K562 (cell line): ENCODE measurements at regions not wholly inside any gene's neighbourhood (a gene's known extent, or its start where the extent isn't known, plus 50 kb on each side); places are given as distances from the start of the nearest gene placed in this dataset.

Source experiments
- ATAC-seq: fragments of 200-7000 bp; cut with Tn5 transposase; 3 replicates; pipeline ENCODE4 v1.9.1; 2020; ENCODE audit warnings: moderate library complexity
- BruUV-seq: library from RNA; stranded (reverse); fragments of 400-500 nt; replicated peaks from 2 replicates; lab custom pipeline; 2021; lab: Mats Ljungman, UMichigan
- CTCF ChIA-PET: fragments of 300-600 bp; formaldehyde crosslinking; extraction: SDS; loops from one replicate; lab custom pipeline; 2021; ENCODE audit warnings: low intra/inter-chr PET ratio; lab: Yijun Ruan, JAX
- POLR2A ChIA-PET: fragments of 300-600, 350-650 bp; sonication (Branson Sonifier 250); formaldehyde crosslinking; extraction: SDS; loops from one replicate; lab custom pipeline; 2021; ENCODE audit warnings: antibody characterized with exemption, inconsistent platforms; lab: Yijun Ruan, JAX
- DNase-seq, 4 experiments: peaks; one replicate each; pipeline versions ENCODE4 v3.0.0 to v3.0.0-alpha.2; 2011 to 2018; ENCODE audit warnings: low spot score in 3 of 4, mixed read lengths in 3 of 4; ENCODE audit errors: extremely low read depth in 1 of 4
- FAIRE-seq: peaks from 2 replicates; lab custom pipeline; 2011; peaks lifted over from hg19 to GRCh38; lab: Jason Lieb, UNC
- H2AFZ ChIP-seq: 2 replicates; pipeline ENCODE4 v1.6.0; 2011; ENCODE audit warnings: low read depth, low read length, control low read depth, inconsistent platforms
- H3K27ac ChIP-seq: fragments of 200-600 bp; 3 replicates; pipeline ENCODE4 v1.8.0; 2011; ENCODE audit warnings: low read depth, mild to moderate bottlenecking, control low read depth, inconsistent platforms, low read length, moderate library complexity, mixed read lengths; ENCODE audit errors: extremely low read depth
- H3K27me3 ChIP-seq, 2 experiments: fragments of 300-600 bp in 1 of 2; 2 replicates in 1 of 2; 3 replicates in 1 of 2; pipeline versions ENCODE4 v1.6.0 to v1.8.0; 2011; ENCODE audit warnings: inconsistent platforms in 2 of 2, low read length in 2 of 2, mild to moderate bottlenecking in 1 of 2, mixed read lengths in 1 of 2, moderate library complexity in 1 of 2; ENCODE audit not compliant: control insufficient read depth in 2 of 2, insufficient read depth in 2 of 2
- H3K36me3 ChIP-seq: fragments of 300-600 bp; 3 replicates; pipeline ENCODE4 v1.8.0; 2011; ENCODE audit warnings: mild to moderate bottlenecking, low read length, inconsistent platforms; ENCODE audit not compliant: control insufficient read depth, insufficient read depth
- H3K4me1 ChIP-seq, 2 experiments: fragments of 200-600 bp in 1 of 2; replicated peaks in 1 of 2; 2 replicates in 1 of 2; 3 replicates in 1 of 2; pipeline versions ENCODE4 v1.5.1 to v1.8.0; 2011; ENCODE audit warnings: inconsistent platforms in 2 of 2, low read length in 2 of 2, mild to moderate bottlenecking in 1 of 2, mixed read lengths in 1 of 2, moderate library complexity in 1 of 2; ENCODE audit not compliant: control insufficient read depth in 2 of 2, insufficient read depth in 2 of 2
- H3K4me2 ChIP-seq: 2 replicates; pipeline ENCODE4 v1.6.1; 2011; ENCODE audit warnings: low read length, control low read depth, inconsistent platforms, mixed read lengths; ENCODE audit not compliant: insufficient read depth
- H3K4me3 ChIP-seq: fragments of 200-600 bp; sonication (generic), shearing (Covaris generic); 2 replicates; pipeline ENCODE4 v1.5.1; 2016; ENCODE audit warnings: control low read depth, inconsistent platforms
- H3K79me2 ChIP-seq: fragments of 200-600 bp; 3 replicates; pipeline ENCODE4 v1.8.0; 2011; ENCODE audit warnings: low read length, inconsistent platforms; ENCODE audit not compliant: control insufficient read depth, insufficient read depth
- H3K9ac ChIP-seq, 2 experiments: 2 replicates each; pipeline versions ENCODE4 v1.6.0 to v1.6.1; 2011; ENCODE audit warnings: low read depth in 2 of 2, low read length in 2 of 2, control low read depth in 1 of 2, inconsistent platforms in 1 of 2, mild to moderate bottlenecking in 1 of 2, mixed read lengths in 1 of 2; ENCODE audit not compliant: insufficient read depth in 1 of 2
- H3K9me1 ChIP-seq: one replicate; pipeline ENCODE4 v1.6.0; 2011; ENCODE audit warnings: inconsistent platforms, mild to moderate bottlenecking, low read length, moderate library complexity; ENCODE audit not compliant: control insufficient read depth, insufficient read depth
- H3K9me3 ChIP-seq: replicated peaks from 2 replicates; pipeline ENCODE4 v1.5.1; 2011; ENCODE audit warnings: low read depth, low read length, inconsistent platforms; ENCODE audit not compliant: control insufficient read depth, insufficient read depth
- H4K20me1 ChIP-seq: replicated peaks from 2 replicates; pipeline ENCODE4 v1.6.1; 2011; ENCODE audit warnings: low read length, inconsistent platforms, mixed read lengths; ENCODE audit not compliant: control insufficient read depth, insufficient read depth
- CUX1 ChIP-seq: fragments of 200-800 bp; sonication (Bioruptor generic); IDR thresholded peaks from 2 replicates; pipeline ENCODE4 v1.6.1; 2016; ENCODE audit warnings: missing genetic modification characterization, missing compliant biosample characterization
- GTF2E2 ChIP-seq: fragments of 200-800 bp; sonication (Bioruptor generic); IDR thresholded peaks from 2 replicates; pipeline ENCODE4 v1.6.1; 2016; ENCODE audit warnings: missing genetic modification characterization, missing compliant biosample characterization
- GTF2F1 ChIP-seq: IDR thresholded peaks from 2 replicates; pipeline ENCODE4 v1.6.1; 2011; ENCODE audit warnings: low read depth, low read length, improper control_type of control experiment
- KLF16 ChIP-seq: IDR thresholded peaks from 2 replicates; pipeline ENCODE4 v1.6.1; 2016; ENCODE audit warnings: antibody characterized with exemption
- PHB ChIP-seq: fragments of 250-450 bp; sonication (Bioruptor Pico); IDR thresholded peaks from 2 replicates; pipeline ENCODE4 v1.5.0; 2021
- SP1 ChIP-seq: sonication (generic); formaldehyde crosslinking; IDR thresholded peaks from 2 replicates; pipeline ENCODE4 v1.8.1; 2022; ENCODE audit warnings: mild to moderate bottlenecking, missing genetic modification reagents
- TFE3 ChIP-seq: fragments of 450-650 bp; formaldehyde crosslinking; IDR thresholded peaks from 2 replicates; pipeline ENCODE4 v1.4.0; 2020; ENCODE audit warnings: mild to moderate bottlenecking, mixed read lengths
- VEZF1 ChIP-seq: fragments of 200-800 bp; sonication (Bioruptor generic); IDR thresholded peaks from 2 replicates; pipeline ENCODE4 v1.6.1; 2017; ENCODE audit warnings: missing genetic modification characterization, missing compliant biosample characterization
- WGBS: fragments of 100-300 bp; shearing (Covaris generic); methylation state at CpG from one replicate; pipeline ENCODE4 v1.1.6; 2016; ENCODE audit warnings: low coverage, mixed read lengths; ENCODE audit not compliant: insufficient coverage; ENCODE audit errors: missing lambda C conversion rate; 5-methylcytosine and 5-hydroxymethylcytosine counted together
- in situ Hi-C: fragments of 300-500 bp; cut with MboI; formaldehyde crosslinking; loops from 4 replicates; pipeline ENCODE4 v1.15.0; 2018; ENCODE audit warnings: inconsistent platforms, mixed read lengths
- intact Hi-C: fragments of 100-400 bp; cut with micrococcal nuclease; formaldehyde crosslinking; loops from 2 replicates; pipeline ENCODE4 v1.14.2; 2022

- no peak for TF ChIP-seq GTF2F1
- TF ChIP-seq PHB (CRISPR knock-in tag), result no peak
Observed at GRCh38 chr17:72307836-72308235, 187.0 kb downstream of the SOX9 start (continued).

GRCh38 chr17:72308744-72309385 lies 188.0 kb downstream of the SOX9 start:
- FAIRE-seq (no peak), DNase-seq (no peak), ATAC-seq (no peak)
- intact Hi-C loops (no loop called here), in situ Hi-C loops (no loop called here)
- H3K4me2 ChIP-seq, result no peak overlapping the region
- no peaks in the 10 kb centered on the region for H3K9me3 ChIP-seq
- no peak overlapping the region for H3K27ac ChIP-seq
- TF ChIP-seq VEZF1 (CRISPR knock-in tag) (no peak), KLF16 (no peak), CUX1 (CRISPR knock-in tag) (no peak), GTF2E2 (tag) (no peak), SP1 (CRISPR knock-in tag) (no peak), TFE3 (CRISPR knock-in tag) (no peak)
- H3K36me3 ChIP-seq, result no peaks in the 10 kb centered on the region
- H3K4me1 ChIP-seq, result no peaks in the 10 kb centered on the region
- BruUV-seq, result no TSS peak
- H3K27me3 ChIP-seq, result no peaks in the 10 kb centered on the region
- no peaks in the 10 kb centered on the region for H3K79me2 ChIP-seq
- no peaks in the 10 kb centered on the region for H4K20me1 ChIP-seq
- H3K9ac ChIP-seq, result no peak overlapping the region
- H2AFZ ChIP-seq, result no peak overlapping the region
- ChIA-PET POLR2A (no interaction called here), CTCF (no interaction called here)
- 0% methylated on average over 5 of the region's 5 CpGs for WGBS
- H3K4me3 ChIP-seq, result no peak overlapping the region
- H3K9me1 ChIP-seq, result no peaks in the 10 kb centered on the region
